GM04503 (cell line): ENCODE measurements at regions not wholly inside any gene's neighbourhood (a gene's known extent, or its start where the extent isn't known, plus 50 kb on each side); places are given as distances from the start of the nearest gene placed in this dataset.

Source experiments
- DNase-seq: peaks from one replicate; pipeline ENCODE4 v3.0.0-alpha.2; 2012; ENCODE audit warnings: low read depth

DNA sequence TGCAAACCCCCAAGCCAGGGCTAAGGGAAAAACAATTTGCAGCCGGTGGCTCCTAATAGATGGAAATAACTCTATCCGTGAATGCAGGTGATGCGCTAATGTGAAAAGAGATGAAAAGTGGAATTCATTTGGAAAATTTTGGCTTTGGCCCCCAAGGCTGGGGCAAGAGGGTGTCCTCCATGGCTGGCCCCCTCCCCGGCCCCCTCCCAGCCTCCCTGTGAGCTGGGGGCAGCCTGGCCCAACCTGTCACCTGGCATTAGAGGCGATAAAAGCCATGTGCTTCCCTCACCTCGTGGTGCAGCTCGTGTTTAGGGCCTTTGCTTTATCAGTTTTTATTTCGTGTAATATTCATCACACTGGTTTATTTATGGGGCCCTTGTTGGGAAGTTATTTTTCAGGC is 267.2 kb downstream of the ENGASE start:
- DNase-seq, result no peak

DNA sequence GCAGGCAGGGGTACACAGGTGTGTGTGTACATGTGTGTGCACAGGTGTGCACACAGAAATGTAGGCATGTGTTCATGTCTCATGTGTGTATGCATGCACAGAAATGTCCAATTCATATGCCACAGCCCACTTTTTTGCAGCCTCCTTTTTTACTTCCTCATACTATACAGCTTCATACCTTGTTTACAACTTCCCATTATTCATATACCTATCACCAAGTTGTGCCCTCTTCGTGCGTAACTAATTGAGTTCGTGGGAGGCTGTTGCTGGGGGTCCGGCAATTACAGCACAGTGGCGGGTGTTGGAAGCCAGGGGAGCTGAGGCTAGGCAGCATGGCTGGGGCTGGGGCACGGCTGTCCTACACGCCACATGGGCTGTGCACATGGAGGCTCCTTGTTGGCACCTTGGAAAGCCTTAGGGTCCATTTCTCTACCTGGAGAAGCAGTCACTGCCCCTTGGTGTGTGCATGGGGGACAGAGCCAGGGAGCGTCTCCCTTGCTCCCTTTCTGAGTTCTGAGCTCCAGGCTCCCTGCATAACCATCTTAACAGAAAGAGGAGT is 266.7 kb downstream of the ENGASE start:
- DNase-seq, result no peak

DNA sequence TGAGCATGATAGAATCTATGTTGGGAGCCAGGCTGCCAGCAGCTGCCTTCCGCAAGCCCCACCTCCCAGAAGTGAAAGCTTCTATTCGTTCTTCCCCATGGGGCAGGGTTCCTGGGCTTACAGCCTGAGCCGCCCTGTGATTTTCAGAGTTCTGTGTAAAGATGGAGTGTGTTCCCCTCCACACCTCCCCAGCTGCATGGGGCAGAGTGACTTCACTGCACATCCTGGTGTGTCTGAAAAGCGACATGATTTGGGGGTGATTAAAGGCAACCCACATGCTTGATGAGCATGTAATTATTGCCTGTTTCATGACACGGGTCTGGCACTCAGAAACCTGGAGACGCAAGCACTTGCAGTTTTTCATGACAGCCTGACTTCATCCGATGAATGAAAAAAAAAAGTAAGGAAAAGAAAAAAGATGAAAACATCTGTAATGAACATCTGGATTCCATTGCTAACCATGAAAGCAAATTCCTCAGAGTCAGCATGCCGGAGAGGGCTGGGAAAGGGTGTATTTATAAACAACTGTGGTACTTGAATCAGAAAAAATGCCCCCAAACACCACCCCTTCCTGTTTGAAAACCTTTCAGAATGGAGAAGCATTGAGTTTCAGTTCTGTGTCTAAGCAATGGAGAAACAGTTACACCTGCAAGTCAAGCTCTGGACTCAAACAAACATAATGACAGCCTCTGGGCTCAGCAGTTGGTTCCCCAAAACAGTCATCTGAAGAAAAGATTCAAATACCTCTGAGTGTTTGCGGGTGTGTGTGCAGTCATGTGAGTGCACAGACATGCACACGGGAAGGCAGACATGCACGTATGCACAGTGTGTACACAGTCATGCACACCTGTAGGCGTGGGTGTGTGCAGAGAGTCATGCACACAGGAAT is 266.0 kb downstream of the ENGASE start:
- no peak for DNase-seq

DNA sequence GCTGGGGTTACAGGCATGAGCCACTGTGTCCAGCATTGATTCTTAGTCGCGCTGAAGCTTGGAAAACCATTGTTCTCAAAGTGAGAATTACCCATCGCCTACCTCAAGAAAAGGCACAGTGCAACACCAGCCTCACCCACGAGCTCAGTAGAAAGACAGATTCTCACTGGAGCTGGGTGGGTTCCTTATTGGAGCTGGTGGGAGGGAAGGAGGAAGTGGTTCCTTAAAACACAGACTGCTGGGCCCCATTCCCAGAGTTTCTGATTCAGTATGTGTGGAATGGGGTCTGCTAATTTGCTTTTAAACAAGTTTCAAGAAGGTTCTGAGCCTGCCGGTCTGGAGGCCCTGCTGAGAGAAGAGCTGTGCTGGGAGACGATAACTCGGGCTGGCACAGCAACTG is 264.7 kb downstream of the ENGASE start:
- DNase-seq, result no peak

DNA sequence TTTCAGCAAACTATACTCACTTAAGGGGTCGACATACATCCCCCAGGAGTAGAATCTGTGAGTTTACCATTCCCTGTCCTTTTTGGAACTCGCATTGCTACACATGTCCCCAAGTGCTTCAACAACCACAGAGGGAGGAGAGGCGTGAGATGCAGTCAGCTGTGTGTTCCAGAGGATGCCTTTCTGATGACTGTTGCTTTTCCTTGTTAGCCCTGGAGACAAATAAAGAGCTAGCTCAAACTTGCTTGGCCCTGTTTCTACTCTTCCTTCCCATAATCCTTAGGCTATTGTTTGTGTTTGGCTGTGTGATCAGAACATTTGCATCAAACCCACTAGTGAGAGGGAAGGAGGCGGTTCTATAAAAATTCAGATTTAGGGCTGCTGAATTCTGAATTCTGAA is 264.0 kb downstream of the ENGASE start:
- DNase-seq, result peak; percentile 25

DNA sequence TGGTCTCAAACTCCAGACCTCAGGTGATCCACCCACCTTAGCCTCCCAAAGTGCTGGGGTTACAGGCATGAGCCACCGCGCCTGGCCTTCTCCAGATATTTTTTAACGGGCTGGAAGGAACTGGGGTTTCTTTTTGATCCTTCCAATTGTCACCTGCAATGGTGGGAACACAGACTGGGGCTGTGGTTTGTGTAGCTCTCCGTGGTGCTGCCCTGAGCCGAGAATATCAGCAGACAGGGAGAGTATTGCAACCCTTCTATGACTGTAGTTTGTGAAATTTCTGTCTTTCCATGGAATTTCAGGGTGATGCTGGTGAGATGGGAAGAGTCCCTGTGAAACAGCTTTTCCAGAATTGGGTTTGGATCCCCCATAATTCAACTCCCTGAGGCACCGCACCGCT is 263.5 kb downstream of the ENGASE start:
- DNase-seq, result no peak

DNA sequence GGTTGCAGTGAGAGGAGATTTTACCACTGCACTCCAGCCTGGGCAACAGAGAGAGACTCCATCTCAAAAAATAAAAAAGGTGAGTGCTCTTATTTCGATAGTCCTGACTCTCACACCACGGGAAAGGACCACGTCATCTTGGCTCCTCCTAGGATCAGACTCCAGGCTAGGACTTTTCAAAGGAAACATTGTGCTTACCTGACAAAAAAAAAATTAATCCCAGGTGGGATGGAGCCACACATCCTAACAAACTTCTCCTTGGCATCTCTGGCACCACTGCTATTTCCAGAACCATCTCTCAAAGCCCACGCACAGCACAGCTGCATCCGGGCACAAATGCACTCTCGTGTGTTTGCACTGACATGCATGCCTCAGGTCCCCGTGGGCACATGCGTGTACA is 262.4 kb downstream of the ENGASE start:
- DNase-seq, result no peak

DNA sequence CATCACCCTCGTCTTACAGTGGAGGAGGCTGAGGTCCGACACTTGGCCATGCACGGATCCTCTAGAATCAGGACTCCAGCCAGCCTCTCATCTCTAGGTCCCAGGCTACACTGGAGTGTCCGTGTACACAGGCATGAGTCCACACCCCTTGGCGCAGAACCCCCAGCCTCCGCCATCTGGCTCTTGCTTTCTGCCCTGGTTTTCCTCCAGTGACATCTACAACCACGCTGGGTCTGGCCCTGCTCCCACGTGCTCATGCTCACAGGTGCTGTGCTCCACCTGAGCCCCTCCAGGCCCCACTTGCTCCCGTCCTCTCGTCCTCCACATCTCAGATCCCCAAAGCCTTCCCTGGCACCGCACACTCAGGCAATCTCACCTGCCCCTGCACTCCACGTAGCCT is 260.8 kb downstream of the ENGASE start:
- no peak for DNase-seq

DNA sequence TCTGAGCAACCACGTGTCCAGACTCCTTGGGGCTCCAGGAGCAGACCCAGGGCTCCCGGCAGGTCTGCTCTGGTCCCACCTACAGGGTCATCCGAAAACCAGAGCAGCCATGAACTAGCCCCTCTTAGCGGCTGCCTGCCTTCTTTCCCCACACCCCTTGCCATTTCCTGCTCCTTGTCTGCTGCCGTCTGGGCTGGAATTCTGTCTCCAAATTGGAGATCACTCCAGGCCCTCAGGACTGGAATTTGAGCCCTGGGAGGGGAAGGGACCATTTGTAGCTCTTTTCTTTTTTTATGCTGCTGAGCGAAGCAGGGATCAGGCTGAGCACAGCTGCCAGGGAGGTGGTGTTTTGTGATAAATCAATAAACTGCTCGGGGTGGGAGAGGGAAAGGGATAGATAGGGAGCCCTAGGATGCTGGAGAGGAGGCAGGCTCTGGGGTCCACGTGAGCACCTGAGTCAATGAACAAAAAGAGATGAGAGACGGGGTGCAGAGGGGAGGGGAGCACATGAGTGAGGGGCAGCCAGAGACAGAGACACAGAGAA is 257.5 kb downstream of the ENGASE start:
- no peak for DNase-seq

DNA sequence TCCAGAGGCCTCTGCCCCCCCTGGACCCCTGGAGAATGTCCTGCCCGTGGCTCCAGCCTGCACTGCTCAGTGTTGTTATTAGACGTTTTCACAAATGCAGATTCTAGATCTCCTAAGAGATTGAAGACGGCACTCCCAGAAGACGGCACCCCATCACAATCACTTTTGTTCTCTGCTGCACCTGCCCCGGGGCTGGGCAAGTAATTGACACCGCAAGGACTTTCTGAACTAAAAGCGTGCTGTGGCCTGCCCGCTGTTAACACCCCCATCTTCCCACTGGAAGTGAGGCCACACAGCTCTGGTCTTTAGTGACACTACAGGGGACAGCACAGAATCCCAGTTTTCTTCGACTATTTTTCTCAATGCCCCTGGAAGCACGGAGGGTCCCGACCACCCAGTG is 256.9 kb downstream of the ENGASE start:
- DNase-seq, result no peak

DNA sequence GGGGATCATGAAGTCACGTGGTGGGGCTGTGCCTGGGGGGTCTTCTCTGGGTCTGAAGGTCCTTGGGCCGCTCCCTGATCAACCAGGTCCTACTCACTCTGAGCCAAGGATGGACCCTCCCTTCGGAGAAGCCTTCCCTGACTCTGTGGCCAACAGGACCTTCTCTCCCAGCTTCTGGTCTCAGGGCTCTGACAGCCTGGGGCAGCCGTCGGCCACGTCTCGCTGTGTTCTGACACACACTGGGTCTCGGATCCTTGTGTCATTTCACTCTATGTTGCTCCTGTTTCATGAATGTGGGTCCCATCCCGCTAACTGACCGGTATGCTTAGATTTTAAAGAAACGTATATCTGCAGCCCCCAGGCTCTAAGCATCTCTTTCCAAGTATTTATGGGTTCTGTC is 256.1 kb downstream of the ENGASE start:
- no peak for DNase-seq

DNA sequence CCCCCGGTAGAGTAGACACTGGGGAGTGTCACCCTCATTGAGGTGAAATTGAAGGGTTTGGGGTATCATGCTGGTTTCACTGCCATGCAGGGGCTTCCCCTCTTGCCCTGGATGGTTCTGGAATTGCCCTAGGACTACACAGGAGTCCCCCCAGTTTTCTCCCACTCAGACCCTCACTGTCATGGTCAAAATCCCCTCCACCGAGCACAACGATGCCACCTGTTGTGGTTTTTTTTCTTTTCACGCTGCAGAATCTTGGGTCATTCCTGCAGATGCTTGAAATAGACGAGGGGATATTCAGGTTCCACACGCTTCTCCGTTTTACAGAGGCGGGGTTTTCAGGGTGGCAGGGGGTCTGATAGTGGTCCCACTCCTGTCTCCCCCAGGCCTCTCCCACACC is 255.6 kb downstream of the ENGASE start:
- DNase-seq, result no peak

DNA sequence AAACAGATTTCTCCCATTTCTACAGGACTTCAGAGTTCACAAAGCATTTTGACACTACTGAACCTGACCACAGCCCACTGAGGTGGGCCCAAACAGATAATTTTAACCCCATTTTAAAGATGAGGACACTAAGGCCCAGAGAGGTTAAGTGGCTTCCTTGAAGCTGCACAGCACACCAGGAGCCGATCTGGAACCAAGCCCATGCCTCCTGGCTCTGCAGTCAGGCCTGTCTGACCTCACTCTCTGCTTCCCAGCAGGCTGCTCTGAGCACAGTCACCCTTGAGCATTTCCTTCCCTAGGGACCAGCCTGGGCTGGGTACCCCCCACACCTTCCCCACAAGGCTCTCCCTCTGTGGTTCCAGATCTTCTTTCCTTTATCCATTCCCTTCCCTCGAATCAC is 252.2 kb downstream of the ENGASE start:
- no peak for DNase-seq

DNA sequence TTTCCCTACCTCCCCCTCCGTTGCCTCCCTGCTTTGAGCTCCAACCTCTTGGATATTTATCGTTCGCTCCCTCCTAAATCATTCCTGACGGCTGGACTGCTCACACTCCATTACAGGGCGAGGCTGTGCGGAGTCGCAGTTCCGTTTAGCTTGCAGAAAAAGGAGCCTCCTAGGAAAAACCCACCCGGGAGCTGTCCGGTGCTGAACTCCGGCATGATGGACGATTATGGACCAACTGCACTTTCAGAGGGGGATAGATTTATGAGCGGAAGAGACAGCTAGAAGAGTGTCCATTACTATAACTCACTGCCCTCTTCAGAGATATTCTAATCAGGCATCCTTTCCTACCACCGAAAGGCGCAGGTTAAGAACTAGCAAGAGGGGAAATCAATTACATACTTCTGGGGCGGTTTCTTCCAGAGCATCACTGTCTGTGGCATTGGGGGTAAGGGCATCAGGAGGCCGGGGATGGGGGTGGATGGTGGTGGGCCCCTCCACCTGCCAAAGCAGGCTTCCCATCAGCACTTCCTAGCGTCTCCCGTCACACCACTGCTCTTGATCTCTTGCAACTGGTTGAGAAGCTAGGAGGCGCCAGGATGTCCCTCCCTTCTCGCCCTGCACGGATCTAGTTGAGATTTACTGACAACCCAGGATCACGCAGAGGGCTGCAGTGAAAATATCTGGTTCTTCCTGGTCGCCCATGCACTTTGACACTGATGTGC is 251.2 kb downstream of the ENGASE start:
- no peak for DNase-seq

DNA sequence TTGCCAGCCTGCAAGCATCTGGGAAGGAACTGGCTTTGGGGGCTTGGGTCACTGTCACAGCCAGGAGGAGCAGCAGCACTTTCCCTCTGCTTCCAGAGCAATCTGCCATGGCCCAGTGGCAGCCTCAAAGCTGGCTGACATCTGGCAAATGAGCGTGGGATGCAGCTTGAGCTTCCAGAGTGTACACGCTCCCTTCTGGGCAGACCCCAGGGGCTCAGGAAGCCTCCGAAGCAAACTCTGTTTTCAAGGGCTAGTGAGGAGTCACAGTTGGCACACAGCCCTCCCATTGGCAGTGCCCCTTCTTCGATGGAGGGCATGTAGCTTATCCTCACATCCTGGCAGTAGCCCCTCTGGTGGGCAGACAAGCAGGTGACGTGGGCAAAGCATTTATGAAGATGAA is 249.6 kb downstream of the ENGASE start:
- no peak for DNase-seq

DNA sequence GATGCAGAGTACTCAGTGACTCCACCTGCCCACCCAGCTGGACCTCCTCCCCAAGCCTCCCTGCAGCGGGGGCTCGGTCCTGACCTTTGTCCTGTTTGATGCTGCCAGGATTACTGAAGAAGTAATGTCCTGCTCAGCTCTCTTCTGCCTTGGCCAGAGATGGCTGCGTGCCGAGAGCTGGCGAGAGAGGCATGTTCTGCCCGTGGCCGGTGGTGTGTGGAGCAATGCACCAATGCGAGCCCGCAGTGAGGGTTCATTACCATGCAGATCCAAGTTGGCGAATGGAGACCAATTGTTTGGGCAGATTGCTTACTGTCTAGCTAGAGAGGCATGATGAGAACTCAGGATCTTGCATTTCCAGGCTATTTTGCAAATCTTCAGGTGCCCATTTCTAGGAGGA is 248.9 kb downstream of the ENGASE start:
- no peak for DNase-seq

DNA sequence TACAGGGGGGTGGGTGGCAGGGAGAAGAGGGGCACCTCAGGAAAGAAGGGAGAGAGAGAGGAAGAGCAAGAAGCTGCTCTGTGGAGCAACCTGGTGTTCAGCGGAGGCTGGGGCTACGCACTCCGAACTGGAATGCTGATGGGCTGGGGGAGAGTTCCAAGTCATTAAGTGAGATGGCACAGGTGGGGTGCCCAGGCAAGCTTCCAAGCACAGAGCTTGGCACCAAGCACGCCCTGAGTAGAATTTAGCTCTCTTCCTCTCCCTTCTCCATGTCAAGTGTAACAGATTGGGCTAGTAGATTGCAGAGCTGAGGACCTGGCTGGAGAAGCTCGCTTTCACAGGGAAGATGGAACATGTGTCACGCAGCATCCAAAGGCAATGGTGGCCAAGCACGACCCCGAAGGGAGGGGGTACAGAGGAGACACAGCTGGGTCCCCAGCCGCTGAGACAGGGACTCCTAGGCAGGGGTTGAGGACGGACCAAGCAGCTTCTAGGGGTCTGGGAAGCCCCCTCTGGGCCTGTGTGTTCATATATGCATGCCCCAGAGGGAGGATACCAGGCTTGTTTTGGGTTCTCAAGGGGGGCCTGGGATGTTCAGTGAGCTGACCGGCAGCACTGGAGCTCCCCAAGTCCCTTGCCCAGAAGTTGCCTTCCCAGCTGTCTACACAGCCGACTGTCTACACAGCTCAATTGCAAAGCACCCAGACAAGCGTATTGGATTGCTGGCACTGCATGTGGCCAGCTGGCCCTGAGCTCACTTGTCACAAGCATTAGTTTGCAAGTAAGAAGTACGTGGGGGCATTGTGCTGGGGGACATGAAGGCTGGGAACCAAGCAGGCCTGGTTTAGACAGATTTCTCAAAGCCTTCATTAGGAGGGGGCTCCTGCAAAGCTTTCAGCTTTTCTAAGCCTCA is 247.8 kb downstream of the ENGASE start:
- no peak for DNase-seq

DNA sequence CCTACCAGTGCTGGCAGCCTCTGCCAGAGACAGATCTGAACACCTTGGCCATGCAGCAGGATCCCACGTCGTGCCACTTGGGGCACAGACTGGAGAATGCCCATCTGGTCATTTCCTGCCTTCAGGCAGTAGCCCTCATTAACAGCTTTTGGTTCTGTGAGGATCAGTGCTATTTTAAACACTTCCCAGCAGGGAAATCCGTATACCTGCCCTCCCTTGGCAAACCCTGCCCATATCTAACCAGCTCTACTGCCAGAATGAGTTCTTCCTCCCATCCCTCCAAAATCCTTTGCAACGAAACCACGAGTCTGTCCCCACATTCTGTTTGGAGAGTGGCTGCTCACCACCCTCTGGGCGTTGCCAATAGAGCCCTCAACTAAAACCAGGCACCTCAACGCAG is 245.7 kb downstream of the ENGASE start:
- no peak for DNase-seq

DNA sequence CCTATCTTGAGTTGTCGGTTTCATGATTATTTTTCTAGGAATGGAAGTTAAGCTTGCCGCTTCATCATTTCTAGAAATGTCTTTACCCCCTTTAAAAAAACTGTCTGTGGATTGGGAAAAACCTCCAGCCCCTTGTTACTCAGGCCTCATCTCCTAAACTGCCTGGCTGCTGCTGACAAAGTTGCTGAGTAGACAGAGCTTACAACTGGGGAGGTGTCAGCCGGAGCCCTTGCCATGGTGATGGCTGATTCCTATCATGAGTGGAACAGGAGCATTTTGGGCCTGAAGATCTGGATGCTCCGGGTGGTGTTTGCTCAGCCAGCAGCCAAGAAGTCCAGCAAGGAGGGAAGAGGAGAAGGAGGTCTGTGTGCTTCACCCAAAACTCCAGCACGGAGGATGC is 243.3 kb downstream of the ENGASE start:
- DNase-seq, result no peak

DNA sequence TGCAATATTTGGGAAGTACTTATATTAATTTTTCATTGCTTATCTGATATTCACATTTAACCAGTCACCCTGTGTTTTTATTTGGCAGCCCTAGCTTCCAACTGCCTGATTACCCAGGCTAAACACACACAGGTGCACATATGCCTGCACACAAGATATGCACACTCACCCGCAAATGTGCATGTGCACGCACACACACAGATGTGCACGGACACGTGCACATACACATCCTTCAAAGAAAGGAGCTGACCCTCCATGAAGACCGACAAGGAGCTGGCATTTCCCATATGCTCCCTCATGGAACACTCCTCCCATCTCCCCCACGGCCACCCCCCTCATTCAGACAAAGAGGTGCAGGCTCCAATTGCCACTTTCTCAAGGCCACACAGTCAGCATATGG is 242.2 kb downstream of the ENGASE start:
- DNase-seq, result no peak

DNA sequence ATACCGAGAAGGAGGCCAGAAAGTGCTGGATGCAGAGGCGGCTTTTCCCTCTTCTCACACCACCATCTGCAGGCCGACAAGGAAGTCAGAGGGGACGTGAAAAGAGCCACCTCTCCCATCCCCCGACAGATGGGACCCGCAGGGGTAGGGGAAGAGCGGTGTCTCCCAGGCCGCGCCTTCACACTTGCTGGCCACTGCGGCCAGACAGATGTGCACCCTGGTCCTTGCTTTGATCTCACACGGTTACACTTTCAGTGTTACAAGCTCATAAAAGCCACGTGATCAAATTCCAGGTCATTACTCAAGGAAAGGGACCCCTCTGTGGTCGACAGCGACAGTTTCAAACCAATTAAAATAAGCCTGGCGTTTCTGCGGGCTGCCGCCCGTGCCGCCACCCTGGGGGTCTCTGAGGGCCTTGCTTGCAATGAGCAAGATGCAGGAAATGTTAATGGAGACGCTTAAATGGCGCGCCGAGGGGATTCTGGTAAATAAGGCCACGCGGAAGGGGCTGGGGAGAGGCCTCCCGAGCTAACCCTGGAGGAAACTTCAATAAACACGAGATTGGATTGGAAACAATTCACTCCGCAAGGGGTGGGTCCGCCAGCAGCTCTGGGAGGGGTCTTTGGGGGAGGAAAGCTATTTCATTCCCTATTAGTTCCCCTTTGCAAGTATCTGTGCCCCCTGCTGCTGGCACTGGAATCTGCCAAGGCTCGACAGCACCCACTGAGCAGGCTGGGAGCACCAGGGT is 240.9 kb downstream of the ENGASE start:
- no peak for DNase-seq
